ENCODE measurements at regions not wholly inside any gene's neighbourhood (a gene's known extent, or its start where the extent isn't known, plus 50 kb on each side); places are given as distances from the start of the nearest gene placed in this dataset.
"Not testable (repeated sequence)": the region's sequence is repeated elsewhere in the genome, so short reads cannot be mapped to it uniquely, and the experiment has no call there.

- DNase-seq (ENCODE audit: low spot score), result no peak
- no peak for TF ChIP-seq CTCF (IDR thresholded peaks at IDR 0.05; ENCODE audit: extremely low read depth, missing control alignments)
These were observed 197.3 kb upstream of the LINGO1 start for GRCh38 chr15:77830051-77830468.

GRCh38 chr15:77829331-77829730 is 196.6 kb upstream of the LINGO1 start:
- not testable (repeated sequence) for DNase-seq (ENCODE audit: low spot score)

GRCh38 chr15:77827860-77828259 is 195.1 kb upstream of the LINGO1 start:
- no peak for DNase-seq (ENCODE audit: low spot score)
- no peak for TF ChIP-seq CTCF (IDR thresholded peaks at IDR 0.05; ENCODE audit: extremely low read depth, missing control alignments)

GRCh38 chr15:77826006-77826695 is 193.4 kb upstream of the LINGO1 start:
- DNase-seq (ENCODE audit: low spot score), result no peak
- no peak for TF ChIP-seq CTCF (IDR thresholded peaks at IDR 0.05; ENCODE audit: extremely low read depth, missing control alignments)

GRCh38 chr15:77825546-77825945 is 192.8 kb upstream of the LINGO1 start:
- no peak for DNase-seq (ENCODE audit: low spot score)
- no peak for TF ChIP-seq CTCF (IDR thresholded peaks at IDR 0.05; ENCODE audit: extremely low read depth, missing control alignments)

GRCh38 chr15:77825252-77825542 is 192.5 kb upstream of the LINGO1 start:
- no peak for DNase-seq (ENCODE audit: low spot score)
- no peak for TF ChIP-seq CTCF (IDR thresholded peaks at IDR 0.05; ENCODE audit: extremely low read depth, missing control alignments)

- DNase-seq (ENCODE audit: low spot score), result no peak
These were observed 191.9 kb upstream of the LINGO1 start for GRCh38 chr15:77824361-77825251.

More at GRCh38 chr15:77824361-77825251, 191.9 kb upstream of the LINGO1 start:
- no peak for TF ChIP-seq CTCF (IDR thresholded peaks at IDR 0.05; ENCODE audit: extremely low read depth, missing control alignments)
